Esophagus muscularis mucosa (tissue), 4 donors: ENCODE measurements at regions not wholly inside any gene's neighbourhood (a gene's known extent, or its start where the extent isn't known, plus 50 kb on each side); places are given as distances from the start of the nearest gene placed in this dataset.

ENCODE experiments used
- EP300 ChIP-seq: sonication (generic); formaldehyde crosslinking; IDR thresholded peaks from one replicate; pipeline ENCODE4 v1.6.1; 2017; ENCODE audit warnings: antibody characterized with exemption
- POLR2A ChIP-seq: fragments of 450-650 bp; IDR thresholded peaks from one replicate; pipeline ENCODE4 v1.6.1; 2017; ENCODE audit warnings: antibody characterized with exemption, moderate library complexity, mild to moderate bottlenecking, low read depth
- POLR2AphosphoS5 ChIP-seq, 2 donors: sonication (generic); formaldehyde crosslinking; IDR thresholded peaks; one replicate each; pipeline ENCODE4 v1.6.1; 2017; ENCODE audit warnings: antibody characterized with exemption in 2 of 2
- TF ChIP-seq, protein P1 (sequence below), 3 experiments: fragments of 200-600 bp in 2 of 3; fragments of 450-650 bp in 1 of 3; sonication (generic) in 2 of 3; IDR thresholded peaks; one replicate each; pipeline ENCODE4 v1.5.1; 2017 to 2019; ENCODE audit warnings: antibody characterized with exemption in 3 of 3, mild to moderate bottlenecking in 2 of 3, moderate library complexity in 1 of 3

- TF ChIP-seq, protein P1, sequence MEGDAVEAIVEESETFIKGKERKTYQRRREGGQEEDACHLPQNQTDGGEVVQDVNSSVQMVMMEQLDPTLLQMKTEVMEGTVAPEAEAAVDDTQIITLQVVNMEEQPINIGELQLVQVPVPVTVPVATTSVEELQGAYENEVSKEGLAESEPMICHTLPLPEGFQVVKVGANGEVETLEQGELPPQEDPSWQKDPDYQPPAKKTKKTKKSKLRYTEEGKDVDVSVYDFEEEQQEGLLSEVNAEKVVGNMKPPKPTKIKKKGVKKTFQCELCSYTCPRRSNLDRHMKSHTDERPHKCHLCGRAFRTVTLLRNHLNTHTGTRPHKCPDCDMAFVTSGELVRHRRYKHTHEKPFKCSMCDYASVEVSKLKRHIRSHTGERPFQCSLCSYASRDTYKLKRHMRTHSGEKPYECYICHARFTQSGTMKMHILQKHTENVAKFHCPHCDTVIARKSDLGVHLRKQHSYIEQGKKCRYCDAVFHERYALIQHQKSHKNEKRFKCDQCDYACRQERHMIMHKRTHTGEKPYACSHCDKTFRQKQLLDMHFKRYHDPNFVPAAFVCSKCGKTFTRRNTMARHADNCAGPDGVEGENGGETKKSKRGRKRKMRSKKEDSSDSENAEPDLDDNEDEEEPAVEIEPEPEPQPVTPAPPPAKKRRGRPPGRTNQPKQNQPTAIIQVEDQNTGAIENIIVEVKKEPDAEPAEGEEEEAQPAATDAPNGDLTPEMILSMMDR (IDR thresholded peaks at IDR 0.05): no peak
- TF ChIP-seq POLR2A (no peak), POLR2AphosphoS5 (IDR thresholded peaks at IDR 0.05) (no peak), EP300 (no peak)
Measured at GRCh38 chr5:8347984-8348383, 479.0 kb downstream of the MTRR start.
